MCF 10A (cell line): ENCODE measurements at regions not wholly inside any gene's neighbourhood (a gene's known extent, or its start where the extent isn't known, plus 50 kb on each side); places are given as distances from the start of the nearest gene placed in this dataset.
A peak's percentile ranks its signal among the peaks of the same experiment; 100 is the strongest.

Experiments
- BruUV-seq: library from RNA; stranded (reverse); fragments of 400-500 nt; replicated peaks from 2 replicates; lab custom pipeline; 2021; lab: Mats Ljungman, UMichigan
- CTCF ChIA-PET: fragments of 300-600 bp; sonication (Branson Sonifier 250); formaldehyde crosslinking; extraction: SDS; loops from one replicate; lab custom pipeline; 2021; ENCODE audit warnings: antibody characterized with exemption, inconsistent platforms; lab: Yijun Ruan, JAX
- POLR2A ChIA-PET: fragments of 300-600, 350-650 bp; sonication (Branson Sonifier 250); formaldehyde crosslinking; extraction: SDS; loops from one replicate; lab custom pipeline; 2020; ENCODE audit warnings: antibody characterized with exemption, inconsistent platforms; lab: Yijun Ruan, JAX
- DNase-seq: peaks from one replicate; pipeline ENCODE4 v3.0.0-alpha.2; 2018; ENCODE audit not compliant: unreplicated experiment
- H3K27ac Mint-ChIP-seq: one replicate; pipeline ENCODE4 v1.8.0; 2022; ENCODE audit warnings: mild to moderate bottlenecking, low read depth, mixed read lengths; ENCODE audit not compliant: unreplicated experiment
- H3K27me3 Mint-ChIP-seq: one replicate; pipeline ENCODE4 v1.8.0; 2022; ENCODE audit warnings: mixed read lengths; ENCODE audit not compliant: insufficient read depth, unreplicated experiment
- H3K36me3 Mint-ChIP-seq: one replicate; pipeline ENCODE4 v1.8.0; 2022; ENCODE audit warnings: mild to moderate bottlenecking, moderate library complexity, mixed read lengths; ENCODE audit not compliant: insufficient read depth, unreplicated experiment
- H3K4me1 Mint-ChIP-seq: one replicate; pipeline ENCODE4 v1.8.0; 2022; ENCODE audit warnings: mixed read lengths; ENCODE audit not compliant: insufficient read depth, unreplicated experiment
- H3K4me3 Mint-ChIP-seq: one replicate; pipeline ENCODE4 v1.8.0; 2022; ENCODE audit warnings: mild to moderate bottlenecking, moderate library complexity, mixed read lengths; ENCODE audit not compliant: unreplicated experiment
- H3K9me3 Mint-ChIP-seq: one replicate; pipeline ENCODE4 v1.8.0; 2022; ENCODE audit warnings: mixed read lengths; ENCODE audit not compliant: unreplicated experiment
- CTCF ChIP-seq: fragments of 200-600 bp; IDR thresholded peaks from one replicate; pipeline ENCODE4 v1.8.0; 2022; ENCODE audit warnings: antibody characterized with exemption, mild to moderate bottlenecking; ENCODE audit not compliant: unreplicated experiment
- intact Hi-C: fragments of 100-400 bp; cut with micrococcal nuclease; formaldehyde crosslinking; loops from 2 replicates; pipeline ENCODE4 v1.14.1; 2022

- H3K27ac Mint-ChIP-seq, result peak overlapping the region; percentile 25
- no peaks in the 10 kb centered on the region for H3K36me3 Mint-ChIP-seq
- H3K4me3 Mint-ChIP-seq, result no peak overlapping the region
- POLR2A ChIA-PET, result interaction anchor here (0.5 to 1.8 kb wide), 4 partner anchors 10 to 918 kb away, joined by 3 to 8 read pairs (median 3); partner anchors contain the start of gene MYO10
- peaks cover 31% of the 10 kb centered on the region for H3K4me1 Mint-ChIP-seq
- no peak for TF ChIP-seq CTCF
- no peaks in the 10 kb centered on the region for H3K9me3 Mint-ChIP-seq
- intact Hi-C loops, result no loop called here
- BruUV-seq, result no TSS peak
- CTCF ChIA-PET, result interaction anchor here (0.6 to 1.9 kb wide), 8 partner anchors 11 to 304 kb away, joined by 3 to 18 read pairs (median 6); no protein-coding TSS in a partner anchor
- H3K27me3 Mint-ChIP-seq, result no peaks in the 10 kb centered on the region
- DNase-seq, result peak; percentile 72
Measured at GRCh38 chr5:17157916-17158529, 59.4 kb upstream of the BASP1 start.

- H3K27ac Mint-ChIP-seq, result no peak overlapping the region
- H3K4me3 Mint-ChIP-seq, result no peak overlapping the region
- no peaks in the 10 kb centered on the region for H3K9me3 Mint-ChIP-seq
- peaks cover 20% of the 10 kb centered on the region for H3K4me1 Mint-ChIP-seq
- POLR2A ChIA-PET, result interaction anchor here (0.5 to 1.5 kb wide), 2 partner anchors 224 to 295 kb away, joined by 3 to 4 read pairs; partner anchors contain the start of gene MYO10
- H3K36me3 Mint-ChIP-seq, result no peaks in the 10 kb centered on the region
- H3K27me3 Mint-ChIP-seq, result no peaks in the 10 kb centered on the region
- no peak for DNase-seq
- TF ChIP-seq CTCF, result no peak
- intact Hi-C loops, result no loop called here
- CTCF ChIA-PET, result interaction anchor here (0.6 to 1.7 kb wide), 2 partner anchors 28 to 392 kb away, joined by 3 to 4 read pairs; no protein-coding TSS in a partner anchor
- BruUV-seq, result no TSS peak
Measured at GRCh38 chr5:17160756-17161040, 56.7 kb upstream of the BASP1 start.

- no peak for DNase-seq
- TF ChIP-seq CTCF, result no peak
- H3K4me1 Mint-ChIP-seq, result peaks cover 16% of the 10 kb centered on the region
- no peak overlapping the region for H3K27ac Mint-ChIP-seq
- H3K9me3 Mint-ChIP-seq, result no peaks in the 10 kb centered on the region
- CTCF ChIA-PET, result interaction anchor here (0.7 kb wide), 1 partner anchor 277 kb away, joined by 4 read pairs; no protein-coding TSS in a partner anchor
- no peaks in the 10 kb centered on the region for H3K27me3 Mint-ChIP-seq
- POLR2A ChIA-PET, result interaction anchor here (1.5 kb wide), 1 partner anchor 225 kb away, joined by 4 read pairs; the partner anchor contains the start of gene MYO10
- H3K36me3 Mint-ChIP-seq, result no peaks in the 10 kb centered on the region
- intact Hi-C loops, result no loop called here
- H3K4me3 Mint-ChIP-seq, result no peak overlapping the region
- no TSS peak for BruUV-seq
Measured at GRCh38 chr5:17161662-17162061, 55.8 kb upstream of the BASP1 start.

GRCh38 chr5:17163221-17163620, 54.2 kb upstream of the BASP1 start:
- DNase-seq, result no peak
- Mint-ChIP-seq H3K9me3 (no peaks in the 10 kb centered on the region), H3K4me1 (peaks cover under 1% of the 10 kb centered on the region), H3K36me3 (no peaks in the 10 kb centered on the region), H3K4me3 (no peak overlapping the region), H3K27me3 (no peaks in the 10 kb centered on the region), H3K27ac (no peak overlapping the region)
- no TSS peak for BruUV-seq
- POLR2A ChIA-PET, result no interaction called here
- no peak for TF ChIP-seq CTCF
- intact Hi-C loops, result no loop called here
- CTCF ChIA-PET, result no interaction called here
